ENCODE measurements at regions not wholly inside any gene's neighbourhood (a gene's known extent, or its start where the extent isn't known, plus 50 kb on each side); places are given as distances from the start of the nearest gene placed in this dataset.

DNA sequence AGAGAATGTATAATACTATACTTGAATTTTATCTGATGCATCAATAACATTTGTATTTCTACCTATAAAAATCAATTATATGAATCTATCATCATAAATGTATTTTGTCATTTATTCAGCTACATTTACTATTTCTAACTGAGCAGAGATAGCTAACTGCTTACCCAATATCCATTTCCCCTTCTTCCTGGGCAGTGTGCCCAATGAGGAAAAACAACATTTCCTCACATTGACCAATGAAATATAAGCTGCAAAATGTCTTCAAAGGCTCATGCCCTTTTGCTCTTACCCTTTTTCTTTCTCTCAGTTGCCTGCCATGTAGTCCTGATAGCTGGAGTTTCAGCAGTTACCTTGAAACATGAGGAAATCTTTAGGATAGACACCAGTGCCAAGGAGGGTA lies 385.8 kb upstream of the PCSK5 start:
- no peak for TF ChIP-seq EZH2phosphoT487 (IDR thresholded peaks at IDR 0.05; ENCODE audit: borderline replicate concordance)
- TF ChIP-seq, protein P1, sequence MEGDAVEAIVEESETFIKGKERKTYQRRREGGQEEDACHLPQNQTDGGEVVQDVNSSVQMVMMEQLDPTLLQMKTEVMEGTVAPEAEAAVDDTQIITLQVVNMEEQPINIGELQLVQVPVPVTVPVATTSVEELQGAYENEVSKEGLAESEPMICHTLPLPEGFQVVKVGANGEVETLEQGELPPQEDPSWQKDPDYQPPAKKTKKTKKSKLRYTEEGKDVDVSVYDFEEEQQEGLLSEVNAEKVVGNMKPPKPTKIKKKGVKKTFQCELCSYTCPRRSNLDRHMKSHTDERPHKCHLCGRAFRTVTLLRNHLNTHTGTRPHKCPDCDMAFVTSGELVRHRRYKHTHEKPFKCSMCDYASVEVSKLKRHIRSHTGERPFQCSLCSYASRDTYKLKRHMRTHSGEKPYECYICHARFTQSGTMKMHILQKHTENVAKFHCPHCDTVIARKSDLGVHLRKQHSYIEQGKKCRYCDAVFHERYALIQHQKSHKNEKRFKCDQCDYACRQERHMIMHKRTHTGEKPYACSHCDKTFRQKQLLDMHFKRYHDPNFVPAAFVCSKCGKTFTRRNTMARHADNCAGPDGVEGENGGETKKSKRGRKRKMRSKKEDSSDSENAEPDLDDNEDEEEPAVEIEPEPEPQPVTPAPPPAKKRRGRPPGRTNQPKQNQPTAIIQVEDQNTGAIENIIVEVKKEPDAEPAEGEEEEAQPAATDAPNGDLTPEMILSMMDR (conservative IDR thresholded peaks at IDR 0.05; ENCODE audit: low read length): no peak
- no peak overlapping the region for H3K4me3 ChIP-seq (ENCODE audit: low read length, poor library complexity, severe bottlenecking)
- H3K9me2 ChIP-seq (replicated peaks; ENCODE audit: low read depth, low read length): no peaks in the 10 kb centered on the region
- no peaks in the 10 kb centered on the region for H3K9me3 ChIP-seq (ENCODE audit: insufficient read depth, low read depth, low read length)
- no peaks in the 10 kb centered on the region for H3F3A ChIP-seq (ENCODE audit: low read depth)
- no peaks in the 10 kb centered on the region for H3K79me2 ChIP-seq (ENCODE audit: insufficient read depth, low read length)
- no peak overlapping the region for H3K4me2 ChIP-seq (ENCODE audit: low read depth, low read length, poor library complexity, severe bottlenecking)
- H3K27me3 ChIP-seq (ENCODE audit: insufficient read depth, low read length, poor library complexity, severe bottlenecking): no peaks in the 10 kb centered on the region
- no peaks in the 10 kb centered on the region for H4K20me1 ChIP-seq (ENCODE audit: insufficient read depth, low read length, poor library complexity, severe bottlenecking)
- H3K9ac ChIP-seq (ENCODE audit: low read depth, low read length, poor library complexity, severe bottlenecking): no peak overlapping the region
- H3K4me1 ChIP-seq (ENCODE audit: insufficient read depth, low read length, poor library complexity, severe bottlenecking): no peaks in the 10 kb centered on the region
- no peaks in the 10 kb centered on the region for H3K36me3 ChIP-seq (ENCODE audit: insufficient read depth, low read length)
- no peak overlapping the region for H2AFZ ChIP-seq (ENCODE audit: low read length)

DNA sequence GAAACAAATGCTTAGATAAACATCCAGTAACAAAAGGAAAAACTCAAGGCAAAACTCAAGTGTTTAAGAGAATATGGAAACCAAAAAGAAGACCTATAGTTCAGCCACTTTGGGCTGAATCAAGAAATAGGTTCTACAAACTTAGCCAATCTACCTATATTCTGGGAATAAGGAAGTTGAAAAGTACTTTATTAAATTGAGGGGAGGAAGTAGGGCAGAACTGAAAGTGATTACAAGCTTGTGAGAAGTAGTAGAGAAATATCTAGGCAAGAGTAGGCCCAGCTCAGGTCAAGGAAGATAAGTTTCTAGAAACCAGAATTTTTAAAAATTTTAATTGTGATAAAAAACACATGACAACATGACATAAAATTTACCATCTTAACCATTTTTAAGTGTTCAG lies 384.8 kb upstream of the PCSK5 start:
- no peaks in the 10 kb centered on the region for H4K20me1 ChIP-seq (ENCODE audit: insufficient read depth, low read length, poor library complexity, severe bottlenecking)
- H3K79me2 ChIP-seq (ENCODE audit: insufficient read depth, low read length): no peaks in the 10 kb centered on the region
- no peaks in the 10 kb centered on the region for H3K9me2 ChIP-seq (replicated peaks; ENCODE audit: low read depth, low read length)
- no peaks in the 10 kb centered on the region for H3F3A ChIP-seq (ENCODE audit: low read depth)
- H3K4me1 ChIP-seq (ENCODE audit: insufficient read depth, low read length, poor library complexity, severe bottlenecking): no peaks in the 10 kb centered on the region
- no peaks in the 10 kb centered on the region for H3K36me3 ChIP-seq (ENCODE audit: insufficient read depth, low read length)
- no peak overlapping the region for H3K4me2 ChIP-seq (ENCODE audit: low read depth, low read length, poor library complexity, severe bottlenecking)
- no peak overlapping the region for H3K4me3 ChIP-seq (ENCODE audit: low read length, poor library complexity, severe bottlenecking)
- H3K9ac ChIP-seq (ENCODE audit: low read depth, low read length, poor library complexity, severe bottlenecking): no peak overlapping the region
- no peaks in the 10 kb centered on the region for H3K9me3 ChIP-seq (ENCODE audit: insufficient read depth, low read depth, low read length)
- no peak overlapping the region for H2AFZ ChIP-seq (ENCODE audit: low read length)
- TF ChIP-seq EZH2phosphoT487 (IDR thresholded peaks at IDR 0.05; ENCODE audit: borderline replicate concordance): no peak
- TF ChIP-seq, protein P1 (conservative IDR thresholded peaks at IDR 0.05; ENCODE audit: low read length): no peak
- H3K27me3 ChIP-seq (ENCODE audit: insufficient read depth, low read length, poor library complexity, severe bottlenecking): no peaks in the 10 kb centered on the region

DNA sequence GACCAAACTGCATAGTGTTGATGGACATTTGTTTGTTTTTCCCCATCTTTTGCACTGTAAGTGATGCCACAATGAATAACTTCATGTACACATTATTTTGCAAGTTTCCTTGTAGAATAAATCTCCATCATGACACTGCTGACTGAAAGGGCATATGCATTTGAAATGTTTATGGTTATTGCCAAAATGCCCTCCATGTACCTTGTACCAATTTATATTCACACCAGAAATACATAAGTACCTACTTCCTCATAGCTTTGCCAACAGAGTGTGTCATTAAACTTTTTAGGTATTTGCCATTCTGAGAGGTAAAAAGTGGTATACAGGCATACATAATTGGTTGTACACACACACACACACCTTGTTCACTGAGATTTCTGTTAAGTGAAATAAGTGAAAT lies 361.0 kb upstream of the PCSK5 start:
- no peak for TF ChIP-seq EZH2phosphoT487 (IDR thresholded peaks at IDR 0.05; ENCODE audit: borderline replicate concordance)
- Histone ChIP-seq H4K20me1 (ENCODE audit: insufficient read depth, low read length, poor library complexity, severe bottlenecking) (no peaks in the 10 kb centered on the region), H2AFZ (ENCODE audit: low read length) (no peak overlapping the region), H3K79me2 (ENCODE audit: insufficient read depth, low read length) (no peaks in the 10 kb centered on the region), H3K36me3 (ENCODE audit: insufficient read depth, low read length) (no peaks in the 10 kb centered on the region), H3K27me3 (ENCODE audit: insufficient read depth, low read length, poor library complexity, severe bottlenecking) (no peaks in the 10 kb centered on the region), H3F3A (ENCODE audit: low read depth) (no peaks in the 10 kb centered on the region), H3K4me1 (ENCODE audit: insufficient read depth, low read length, poor library complexity, severe bottlenecking) (no peaks in the 10 kb centered on the region), H3K4me2 (ENCODE audit: low read depth, low read length, poor library complexity, severe bottlenecking) (no peak overlapping the region), H3K9ac (ENCODE audit: low read depth, low read length, poor library complexity, severe bottlenecking) (no peak overlapping the region), H3K9me3 (ENCODE audit: insufficient read depth, low read depth, low read length) (no peaks in the 10 kb centered on the region), H3K4me3 (ENCODE audit: low read length, poor library complexity, severe bottlenecking) (no peak overlapping the region), H3K9me2 (replicated peaks; ENCODE audit: low read depth, low read length) (no peaks in the 10 kb centered on the region)

DNA sequence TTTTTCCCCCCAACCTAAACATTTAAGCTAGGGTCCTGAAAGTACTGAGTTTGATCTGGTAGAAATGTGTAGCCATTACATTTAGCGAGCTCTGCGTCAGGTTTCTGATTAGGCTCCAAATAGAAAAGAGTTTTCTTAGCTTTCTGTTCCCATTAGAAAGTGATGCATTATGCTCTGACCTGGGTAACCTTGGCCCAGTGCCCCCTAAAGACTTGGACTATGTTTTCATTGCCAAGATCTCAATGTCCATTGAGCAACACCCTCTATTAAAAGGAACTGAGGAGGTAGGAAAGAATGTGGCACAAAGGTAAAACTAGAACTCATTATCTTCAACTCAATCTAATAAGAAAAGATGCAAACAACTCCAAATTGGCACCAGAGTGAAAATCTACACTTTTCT lies 358.9 kb upstream of the PCSK5 start:
- no peak overlapping the region for H2AFZ ChIP-seq (ENCODE audit: low read length)
- no peak for TF ChIP-seq EZH2phosphoT487 (IDR thresholded peaks at IDR 0.05; ENCODE audit: borderline replicate concordance)
- TF ChIP-seq, protein P1 (conservative IDR thresholded peaks at IDR 0.05; ENCODE audit: low read length): no peak
- no peaks in the 10 kb centered on the region for H3K79me2 ChIP-seq (ENCODE audit: insufficient read depth, low read length)
- no peaks in the 10 kb centered on the region for H3K9me3 ChIP-seq (ENCODE audit: insufficient read depth, low read depth, low read length)
- no peaks in the 10 kb centered on the region for H3K4me1 ChIP-seq (ENCODE audit: insufficient read depth, low read length, poor library complexity, severe bottlenecking)
- no peaks in the 10 kb centered on the region for H3K36me3 ChIP-seq (ENCODE audit: insufficient read depth, low read length)
- H3K4me3 ChIP-seq (ENCODE audit: low read length, poor library complexity, severe bottlenecking): no peak overlapping the region
- H3F3A ChIP-seq (ENCODE audit: low read depth): no peaks in the 10 kb centered on the region
- no peaks in the 10 kb centered on the region for H3K9me2 ChIP-seq (replicated peaks; ENCODE audit: low read depth, low read length)
- H3K9ac ChIP-seq (ENCODE audit: low read depth, low read length, poor library complexity, severe bottlenecking): no peak overlapping the region
- no peaks in the 10 kb centered on the region for H4K20me1 ChIP-seq (ENCODE audit: insufficient read depth, low read length, poor library complexity, severe bottlenecking)
- no peak overlapping the region for H3K4me2 ChIP-seq (ENCODE audit: low read depth, low read length, poor library complexity, severe bottlenecking)
- no peaks in the 10 kb centered on the region for H3K27me3 ChIP-seq (ENCODE audit: insufficient read depth, low read length, poor library complexity, severe bottlenecking)

Measured in Loucy (cell line).